ENCODE measurements at regions not wholly inside any gene's neighbourhood (a gene's known extent, or its start where the extent isn't known, plus 50 kb on each side); places are given as distances from the start of the nearest gene placed in this dataset.

Small RNA genes lying in the stretch of these regions (microRNA-seq; reads per million reads assigned to microRNA genes)
- 0 reads per million in 2 experiments for gene MIR3660 (ENCODE audit: borderline microRNAs expressed in 2 of 2, borderline number of aligned reads in 2 of 2, borderline replicate concordance in 1 of 2)

Small RNA genes lying in the stretch of these regions (small RNA-seq; reads per million reads assigned to genes)
- 8.1 reads per million, percentile 77 among the genes with 10 or more reads in this experiment for gene MIR3660 (ENCODE audit: insufficient read depth)
